NCI-H2196 (cell line): ENCODE measurements at regions not wholly inside any gene's neighbourhood (a gene's known extent, or its start where the extent isn't known, plus 50 kb on each side); places are given as distances from the start of the nearest gene placed in this dataset.
"Not testable (repeated sequence)": the region's sequence is repeated elsewhere in the genome, so short reads cannot be mapped to it uniquely, and the experiment has no call there.

Source experiments
- DNase-seq: peaks from one replicate; lab custom pipeline; 2025; ENCODE audit not compliant: unreplicated experiment; lab: John Stamatoyannopoulos, UW

DNA sequence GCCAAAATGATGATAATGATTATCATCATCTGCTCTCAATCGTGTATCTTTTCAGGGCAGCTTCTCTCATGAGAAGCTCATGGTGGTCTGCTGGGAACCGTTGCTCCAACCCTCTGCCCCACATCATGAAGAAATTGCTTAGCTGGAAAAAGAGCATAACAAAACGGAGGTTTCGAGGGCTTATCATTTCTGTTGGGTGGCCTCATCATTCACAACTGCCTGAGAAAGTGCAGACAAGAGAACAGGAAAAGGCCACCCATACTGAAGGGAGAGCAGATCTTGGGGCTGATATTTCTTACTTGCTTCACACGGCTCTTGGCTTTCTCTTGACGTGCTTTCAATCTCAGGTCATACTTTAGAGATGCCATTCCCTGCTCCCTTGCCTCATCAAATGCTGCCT, 471.6 kb downstream of the CD83 start:
- no peak for DNase-seq

DNA sequence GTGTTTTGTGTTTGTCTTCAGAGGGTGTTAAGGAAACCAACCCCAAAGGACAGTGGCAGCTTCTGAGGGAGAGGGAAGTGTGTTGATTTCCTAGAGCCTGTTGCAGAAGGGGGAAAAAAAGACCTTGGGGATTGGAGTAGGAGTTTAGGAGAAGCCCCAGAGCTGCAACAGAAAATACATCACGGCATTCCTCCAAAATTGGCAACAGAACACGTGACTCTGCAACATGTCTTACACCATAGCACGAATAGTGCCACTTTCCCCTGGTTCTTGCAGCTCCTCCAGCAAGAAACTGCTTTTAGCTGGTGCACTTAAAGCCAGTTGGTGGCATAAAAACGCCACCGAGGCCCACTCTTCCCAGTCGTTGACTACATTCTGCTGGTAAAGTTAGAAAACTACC, 473.0 kb downstream of the CD83 start:
- no peak for DNase-seq

DNA sequence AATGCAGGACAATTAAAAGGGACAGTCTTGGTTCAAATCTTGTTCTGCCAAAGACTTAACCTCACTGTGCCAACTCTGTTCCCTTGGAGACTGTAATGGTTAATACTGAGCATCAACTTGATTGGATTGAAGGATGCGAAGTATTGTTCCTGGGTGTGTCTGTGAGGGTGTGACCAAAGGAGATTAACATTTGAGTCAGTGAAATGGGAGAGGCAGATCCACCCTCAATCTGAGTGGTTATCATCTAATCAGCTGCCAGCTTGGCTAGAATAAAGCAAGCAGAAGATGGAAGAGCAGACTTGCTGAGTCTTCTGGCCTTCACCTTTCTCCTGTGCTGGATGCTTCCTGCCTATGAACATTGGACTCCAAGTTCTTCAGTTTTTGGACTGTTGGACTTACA, 474.4 kb downstream of the CD83 start:
- DNase-seq, result no peak

DNA sequence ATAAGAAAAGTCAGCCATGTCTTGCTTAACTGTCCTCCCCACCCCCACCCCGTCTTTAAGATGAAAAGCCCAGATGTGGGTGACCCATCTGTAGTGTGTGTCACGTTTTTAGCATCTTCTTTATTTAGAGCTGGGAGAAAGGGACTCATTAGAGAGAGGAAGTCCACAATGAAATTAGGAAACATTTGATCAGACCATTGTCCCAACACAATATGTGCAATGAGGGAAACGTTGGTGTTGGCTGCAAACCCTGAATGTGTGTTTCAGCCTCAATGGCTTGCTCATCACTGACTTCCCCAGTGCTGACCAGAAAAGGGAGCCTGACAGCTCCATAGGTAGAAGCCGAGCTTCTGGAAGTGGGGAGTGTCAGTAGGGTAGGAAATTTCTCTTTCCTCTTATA, 475.7 kb downstream of the CD83 start:
- DNase-seq, result no peak

GRCh38 chr6:14595751-14596150, 478.2 kb downstream of the CD83 start:
- DNase-seq, result no peak

DNA sequence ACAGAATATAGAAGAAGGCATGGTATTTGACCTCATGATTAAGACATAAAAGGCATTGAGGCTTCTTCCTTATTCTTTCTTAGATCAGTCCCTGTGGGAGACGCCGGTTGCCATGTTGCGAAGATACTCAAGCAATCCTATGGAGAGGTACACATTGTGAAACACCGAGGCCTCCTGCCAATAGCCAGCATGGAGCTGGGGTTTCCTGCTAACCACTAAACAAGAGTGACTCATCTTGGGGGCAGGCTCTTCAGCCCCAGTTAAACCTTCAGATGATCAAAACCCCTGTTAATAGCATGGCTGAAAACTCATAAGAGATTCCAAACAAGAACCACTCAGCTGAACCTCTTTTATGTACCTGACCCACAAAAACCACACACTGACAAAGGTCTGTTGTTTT, 478.8 kb downstream of the CD83 start:
- DNase-seq, result no peak

GRCh38 chr6:14597090-14597489, 479.5 kb downstream of the CD83 start:
- no peak for DNase-seq

GRCh38 chr6:14598017-14598864, 480.7 kb downstream of the CD83 start:
- no peak for DNase-seq

GRCh38 chr6:14600306-14600705, 482.7 kb downstream of the CD83 start:
- DNase-seq, result not testable (repeated sequence)

DNA sequence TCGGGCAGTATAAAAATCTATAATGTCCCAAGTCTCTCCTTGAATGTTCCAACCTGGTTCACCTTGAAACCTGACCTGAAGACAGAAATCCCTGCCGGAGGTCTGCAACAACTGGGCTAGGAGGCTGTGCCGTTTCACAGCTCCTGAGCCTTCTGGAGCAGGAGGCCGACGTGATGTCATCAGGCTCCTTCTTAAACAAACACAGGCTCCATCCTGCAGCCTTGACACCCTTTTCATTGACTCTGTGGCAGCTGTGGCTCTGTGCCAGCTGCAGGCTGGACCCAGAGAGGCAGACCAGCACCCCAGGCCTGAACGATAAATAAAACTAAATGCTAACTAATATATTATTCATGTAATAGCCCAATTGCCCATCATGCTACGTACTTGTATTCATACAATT, 483.9 kb downstream of the CD83 start:
- peak; percentile 67 for DNase-seq

DNA sequence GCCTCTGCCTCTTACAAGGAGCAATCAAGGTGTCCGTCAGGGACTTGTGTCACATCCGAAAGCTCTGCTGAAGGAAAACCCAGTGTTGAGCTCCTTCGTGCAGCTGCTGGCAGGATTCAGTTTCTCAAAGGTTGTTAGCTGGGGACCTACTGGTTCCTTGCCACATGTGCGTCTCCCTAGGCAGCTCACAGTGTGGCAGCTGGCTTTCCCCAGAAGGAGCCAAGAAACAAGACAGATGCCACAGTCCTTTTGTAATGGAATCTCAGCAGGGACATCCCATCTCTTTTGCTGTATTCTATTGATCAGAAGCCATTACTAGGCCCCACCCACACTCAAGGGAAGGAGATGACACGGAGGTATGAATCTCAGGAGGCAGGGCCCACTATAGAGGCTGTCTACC, 488.8 kb downstream of the CD83 start:
- no peak for DNase-seq

DNA sequence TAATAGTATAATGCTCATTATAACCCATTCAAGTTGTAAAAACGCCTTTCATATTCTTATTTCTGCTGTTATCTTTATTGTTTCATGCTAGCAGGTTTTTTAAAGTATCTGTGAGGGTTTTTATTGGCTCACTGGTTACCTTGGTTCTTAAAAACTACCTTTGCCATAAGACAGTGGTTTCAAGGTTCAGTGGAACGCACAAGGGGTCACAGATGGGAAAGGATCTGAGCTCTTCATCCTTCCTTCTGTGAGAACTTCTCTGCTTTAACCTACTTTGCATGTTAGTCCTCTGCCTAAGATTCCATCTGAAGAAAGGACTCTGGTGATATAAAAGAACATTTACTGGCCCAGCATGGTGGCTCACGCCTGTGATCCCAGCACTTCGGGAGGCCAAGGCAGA, 492.6 kb downstream of the CD83 start:
- DNase-seq, result no peak

DNA sequence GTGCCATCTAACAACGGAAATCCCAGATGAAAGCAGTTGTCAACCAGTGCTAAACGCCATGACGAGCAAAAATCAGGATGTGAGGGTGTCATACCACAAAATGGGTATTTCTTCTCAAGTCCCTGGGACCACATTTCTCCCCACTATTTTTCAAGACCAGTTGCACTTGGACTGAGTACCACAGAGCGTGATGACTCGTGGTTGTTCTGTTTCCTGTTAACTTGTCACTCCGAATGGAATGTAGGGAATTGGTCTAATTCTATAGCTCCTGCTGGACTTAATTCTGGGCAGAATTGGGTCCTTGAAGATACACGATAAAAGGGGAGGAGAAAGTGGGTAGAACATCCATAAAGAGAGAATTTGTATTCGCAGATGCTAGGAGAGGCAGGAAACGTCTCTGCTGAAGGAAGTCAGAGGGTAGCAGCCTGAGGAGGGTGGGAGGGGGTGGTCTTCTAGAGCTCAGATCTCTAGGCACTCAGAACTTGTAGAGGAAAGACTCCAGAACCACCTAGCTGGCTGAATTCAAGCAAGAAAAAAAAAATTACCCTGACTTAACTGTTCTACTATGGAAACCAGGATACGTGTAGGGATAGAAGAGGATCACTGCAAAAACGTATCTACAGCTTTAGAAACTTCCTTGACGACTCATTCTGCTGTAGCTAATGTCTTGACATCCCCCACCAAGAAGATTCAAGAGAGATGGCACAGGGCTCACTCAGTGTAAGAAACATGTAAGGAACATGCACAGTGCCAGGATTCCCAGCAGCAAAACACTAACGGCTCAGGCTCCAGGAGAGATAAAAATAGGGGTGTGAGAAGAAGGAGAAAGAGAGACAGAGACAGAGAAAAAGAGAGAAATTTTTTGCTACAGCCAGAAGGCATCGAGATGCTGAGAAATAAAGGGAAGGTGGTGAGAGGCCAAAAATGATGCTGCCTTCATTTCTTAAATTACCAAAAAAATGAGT, 494.7 kb downstream of the CD83 start:
- no peak for DNase-seq

DNA sequence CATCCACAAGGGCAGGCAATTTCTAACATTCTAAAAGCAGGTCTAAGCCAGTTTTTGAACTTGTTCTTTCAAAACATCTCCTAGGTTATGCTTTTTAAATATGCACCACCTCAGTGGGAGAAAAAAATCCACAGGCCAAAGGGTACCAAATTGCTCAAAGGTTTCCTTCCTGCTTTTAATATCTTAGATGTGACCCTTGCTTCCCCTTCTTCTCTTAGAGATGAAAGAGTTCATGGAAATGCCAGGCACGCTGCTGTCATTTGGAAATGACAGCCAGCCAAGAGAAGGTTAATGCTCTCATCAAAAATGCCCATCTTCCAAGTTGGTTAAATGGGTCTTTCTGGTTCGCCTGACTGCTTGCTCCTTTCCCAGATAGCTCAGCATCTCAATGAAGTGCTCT, 497.1 kb downstream of the CD83 start:
- DNase-seq, result no peak

DNA sequence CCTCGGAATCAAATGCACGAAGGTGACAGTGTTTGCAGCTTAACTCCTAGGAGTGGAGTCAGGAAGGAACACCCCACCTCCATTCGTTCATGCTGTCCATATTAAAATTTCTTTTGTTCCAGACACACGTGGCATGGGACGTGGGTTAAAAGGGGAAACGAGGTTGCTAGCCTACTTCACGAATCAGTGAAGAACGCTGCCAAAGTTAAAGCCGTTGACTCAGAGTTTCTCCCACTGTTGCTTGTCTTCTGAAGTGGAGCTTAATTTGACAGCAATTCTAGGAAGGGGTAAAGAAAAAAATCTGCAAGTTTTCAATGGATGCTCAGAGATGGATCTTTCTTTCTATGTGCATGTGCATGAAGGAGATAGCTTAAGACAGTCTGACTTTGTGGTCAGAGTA, 499.1 kb downstream of the CD83 start:
- DNase-seq, result no peak

DNA sequence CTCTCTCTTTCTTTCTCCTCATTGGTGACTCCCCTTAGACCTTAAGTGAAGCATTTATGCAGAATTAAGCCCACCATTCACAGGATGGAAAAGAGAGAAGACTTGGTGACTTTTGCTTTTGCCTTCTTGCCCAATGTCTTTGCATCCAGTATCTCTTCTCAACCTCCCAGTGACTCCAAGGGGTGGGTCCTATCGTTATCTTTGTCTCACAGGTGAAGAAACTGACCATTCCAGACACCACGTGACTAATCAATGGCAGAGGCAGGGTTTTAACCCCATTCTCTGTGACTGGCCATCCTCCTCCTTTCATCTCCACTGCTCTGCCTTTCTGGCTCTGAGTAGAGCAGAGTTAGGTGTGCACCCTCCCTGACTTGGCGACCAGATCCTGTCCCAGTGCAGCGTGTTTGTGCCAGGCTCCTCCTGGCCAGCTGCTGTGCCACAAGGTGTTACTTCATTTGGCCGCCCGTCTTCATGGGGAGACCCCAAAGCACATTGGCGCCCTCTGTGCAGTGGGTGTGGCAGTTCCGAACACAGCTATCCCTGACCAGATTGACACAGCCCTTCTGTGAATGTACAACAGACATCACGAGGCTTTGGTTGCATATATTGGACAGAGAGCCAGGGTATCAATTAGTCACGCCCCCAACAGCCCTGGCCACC, 501.3 kb downstream of the CD83 start:
- DNase-seq, result no peak

GRCh38 chr6:14619419-14619781, 501.8 kb downstream of the CD83 start:
- no peak for DNase-seq

GRCh38 chr6:14620522-14620921, 502.9 kb downstream of the CD83 start:
- DNase-seq, result no peak

DNA sequence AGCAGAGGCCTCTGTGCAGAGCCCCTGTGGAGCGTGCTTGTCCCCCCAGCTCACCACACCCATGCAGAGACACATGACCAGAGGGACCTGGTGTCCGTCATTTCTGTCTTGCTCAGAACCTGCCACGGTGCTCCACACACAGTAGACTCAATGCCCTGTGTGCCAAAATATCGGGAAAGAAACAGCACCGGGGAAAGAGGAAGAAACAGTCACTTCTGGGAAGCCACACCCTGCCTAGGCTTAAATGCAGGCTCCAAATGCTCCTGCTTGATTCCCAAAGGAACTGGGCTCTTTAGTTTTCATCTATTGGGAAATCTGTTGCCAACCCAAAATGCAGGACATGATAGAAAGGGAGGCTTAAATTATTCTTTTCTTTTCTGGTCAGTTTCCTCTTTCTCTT, 503.9 kb downstream of the CD83 start:
- no peak for DNase-seq

DNA sequence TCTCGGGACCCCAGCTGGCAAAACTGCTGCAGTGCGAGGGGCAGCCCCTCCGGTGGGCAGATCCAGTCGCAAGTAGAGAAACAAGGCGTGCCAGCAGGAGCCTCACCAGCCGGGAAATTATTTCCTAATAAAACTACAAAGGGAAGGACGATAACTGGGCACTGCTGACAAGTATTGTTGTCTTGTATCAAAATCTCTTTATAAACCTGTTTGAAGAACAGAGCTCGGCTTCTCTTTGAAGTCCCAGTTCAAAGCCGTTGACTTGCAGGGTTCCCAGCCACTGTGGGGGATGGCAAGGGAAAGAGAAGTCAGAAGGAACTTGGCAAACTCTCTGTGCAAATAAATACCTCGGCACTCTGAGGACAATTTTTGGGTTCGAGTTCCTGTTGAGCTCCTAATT, 504.5 kb downstream of the CD83 start:
- DNase-seq, result no peak

DNA sequence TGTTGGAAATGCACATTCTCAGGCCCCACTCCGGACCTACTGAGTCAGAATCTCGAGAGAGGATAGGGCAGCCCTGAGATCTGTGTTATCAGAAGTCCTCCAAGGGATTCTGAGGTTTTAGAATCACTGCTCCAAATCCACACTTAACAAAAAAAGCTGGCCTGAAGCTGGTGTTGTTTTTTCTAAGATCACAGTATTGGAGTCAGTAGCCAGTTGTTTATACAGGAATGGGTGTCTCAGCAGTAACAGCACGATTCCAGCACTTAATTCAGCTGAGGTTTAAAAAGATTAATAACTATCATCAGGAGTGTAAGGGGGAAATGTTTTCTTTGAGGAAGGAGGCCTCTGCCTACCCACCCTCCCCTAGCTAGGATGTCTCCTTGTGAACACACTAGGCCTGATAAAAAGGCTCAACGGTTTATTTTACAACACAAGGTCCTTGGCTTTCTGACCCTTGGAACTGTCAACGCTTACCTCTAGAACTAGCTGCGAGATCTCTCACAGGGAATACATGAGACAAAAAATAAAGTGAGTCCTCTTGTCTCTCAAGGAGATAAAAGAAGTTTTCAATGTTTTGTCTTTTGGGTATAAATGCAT, 505.4 kb downstream of the CD83 start:
- DNase-seq, result no peak
